ENCODE measurements at regions not wholly inside any gene's neighbourhood (a gene's known extent, or its start where the extent isn't known, plus 50 kb on each side); places are given as distances from the start of the nearest gene placed in this dataset.
"Not testable (repeated sequence)": the region's sequence is repeated elsewhere in the genome, so short reads cannot be mapped to it uniquely, and the experiment has no call there.

DNA sequence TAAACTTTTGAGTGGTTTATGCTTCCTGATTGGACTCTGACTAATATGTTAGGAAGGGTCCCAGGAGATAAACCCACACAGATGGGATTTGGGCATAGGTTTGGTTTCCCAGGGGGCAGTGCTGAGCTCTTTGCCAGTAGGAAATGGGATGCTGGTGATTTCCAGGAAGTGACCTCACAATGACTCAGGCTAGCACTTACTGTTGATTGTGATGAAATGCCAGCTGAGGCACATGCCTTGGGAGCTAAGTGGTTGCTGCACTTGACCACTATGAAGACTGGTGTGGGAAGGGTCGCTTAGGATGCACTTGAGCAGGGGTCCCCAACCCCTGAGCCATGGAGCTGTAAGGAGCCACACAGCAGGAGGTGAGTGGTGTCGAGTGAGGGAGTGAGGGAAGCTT lies 55.5 kb upstream of the METTL14 start:
- H2AFZ ChIP-seq (ENCODE audit: low read depth, low read length); H3K4me1 ChIP-seq (ENCODE audit: insufficient read depth, low read length); H3K9ac ChIP-seq (ENCODE audit: low read depth, low read length); H3K9me3 ChIP-seq (ENCODE audit: insufficient read depth, low read length, severe bottlenecking); H3K36me3 ChIP-seq (ENCODE audit: insufficient read depth, low read length); H3K79me2 ChIP-seq (ENCODE audit: insufficient read depth, low read length); ATAC-seq (ENCODE audit: insufficient read depth, low read depth); H4K20me1 ChIP-seq (ENCODE audit: insufficient read depth, low read length); H3K27me3 ChIP-seq (ENCODE audit: insufficient read depth, low read length, poor library complexity); H3K4me2 ChIP-seq (ENCODE audit: insufficient read depth, low read length); H3K27ac ChIP-seq (ENCODE audit: low read length); DNase-seq; H3K4me3 ChIP-seq (ENCODE audit: low read depth in 1 of 2, low read length in 2 of 2): not testable (repeated sequence)

- H3K9me3 ChIP-seq (ENCODE audit: insufficient read depth, low read length, severe bottlenecking); H3K4me1 ChIP-seq (ENCODE audit: insufficient read depth, low read length); H3K36me3 ChIP-seq (ENCODE audit: insufficient read depth, low read length); H3K79me2 ChIP-seq (ENCODE audit: insufficient read depth, low read length); H3K27ac ChIP-seq (ENCODE audit: low read length); H2AFZ ChIP-seq (ENCODE audit: low read depth, low read length); H3K27me3 ChIP-seq (ENCODE audit: insufficient read depth, low read length, poor library complexity); H3K4me3 ChIP-seq (ENCODE audit: low read depth in 1 of 2, low read length in 2 of 2); DNase-seq; ATAC-seq (ENCODE audit: insufficient read depth, low read depth); H4K20me1 ChIP-seq (ENCODE audit: insufficient read depth, low read length); H3K9ac ChIP-seq (ENCODE audit: low read depth, low read length); H3K4me2 ChIP-seq (ENCODE audit: insufficient read depth, low read length): not testable (repeated sequence)
Observed at GRCh38 chr4:118630897-118631296, 54.3 kb upstream of the METTL14 start.

DNA sequence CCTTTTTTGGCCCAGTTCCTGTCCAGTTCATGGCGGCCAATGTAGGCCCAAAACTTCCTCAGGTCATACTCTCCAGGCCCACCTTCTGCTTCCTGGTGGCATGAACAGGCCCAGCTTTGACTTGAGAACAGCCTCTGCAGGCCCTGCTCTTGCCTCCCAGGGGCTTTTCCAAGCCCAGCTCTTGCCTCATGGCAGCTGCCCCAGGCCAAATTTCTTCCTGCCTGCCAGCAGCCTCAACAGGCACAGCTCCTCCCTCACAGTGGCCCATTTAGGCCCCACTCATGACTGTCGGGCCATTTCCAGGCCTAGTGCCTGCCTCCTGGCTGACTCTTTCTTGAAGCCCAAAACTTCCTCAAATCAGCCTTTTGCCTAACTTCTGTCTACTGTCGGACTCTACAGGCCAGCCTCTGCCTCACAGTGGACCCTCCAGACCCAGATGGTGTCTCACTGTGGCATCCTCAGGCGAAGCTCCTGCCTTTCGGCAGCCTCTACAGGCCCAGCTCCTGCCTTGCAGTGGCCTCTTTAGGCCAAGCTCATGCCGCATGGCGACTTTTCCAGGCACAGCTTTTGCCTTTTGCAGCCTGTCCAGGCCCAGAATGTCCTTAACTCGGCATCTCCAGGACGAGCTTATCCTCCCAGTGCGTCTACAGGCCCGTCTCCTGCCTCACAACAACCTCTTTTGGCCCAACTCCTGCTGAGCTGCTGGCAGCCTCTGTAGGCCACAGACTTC lies 53.7 kb upstream of the METTL14 start:
- DNase-seq; H3K27me3 ChIP-seq (ENCODE audit: insufficient read depth, low read length, poor library complexity); H3K4me2 ChIP-seq (ENCODE audit: insufficient read depth, low read length); H4K20me1 ChIP-seq (ENCODE audit: insufficient read depth, low read length); H3K9me3 ChIP-seq (ENCODE audit: insufficient read depth, low read length, severe bottlenecking); H3K79me2 ChIP-seq (ENCODE audit: insufficient read depth, low read length); H3K36me3 ChIP-seq (ENCODE audit: insufficient read depth, low read length); H3K4me3 ChIP-seq (ENCODE audit: low read depth in 1 of 2, low read length in 2 of 2); H3K9ac ChIP-seq (ENCODE audit: low read depth, low read length); H3K27ac ChIP-seq (ENCODE audit: low read length); ATAC-seq (ENCODE audit: insufficient read depth, low read depth); H3K4me1 ChIP-seq (ENCODE audit: insufficient read depth, low read length); H2AFZ ChIP-seq (ENCODE audit: low read depth, low read length): not testable (repeated sequence)

GRCh38 chr4:118633476-118633875 lies 51.7 kb upstream of the METTL14 start:
- DNase-seq; ATAC-seq (ENCODE audit: insufficient read depth, low read depth); H3K9ac ChIP-seq (ENCODE audit: low read depth, low read length); H4K20me1 ChIP-seq (ENCODE audit: insufficient read depth, low read length); H3K4me1 ChIP-seq (ENCODE audit: insufficient read depth, low read length); H3K4me3 ChIP-seq (ENCODE audit: low read depth in 1 of 2, low read length in 2 of 2); H3K9me3 ChIP-seq (ENCODE audit: insufficient read depth, low read length, severe bottlenecking); H3K36me3 ChIP-seq (ENCODE audit: insufficient read depth, low read length); H3K27me3 ChIP-seq (ENCODE audit: insufficient read depth, low read length, poor library complexity); H3K27ac ChIP-seq (ENCODE audit: low read length); H3K4me2 ChIP-seq (ENCODE audit: insufficient read depth, low read length); H2AFZ ChIP-seq (ENCODE audit: low read depth, low read length); H3K79me2 ChIP-seq (ENCODE audit: insufficient read depth, low read length): not testable (repeated sequence)

DNA sequence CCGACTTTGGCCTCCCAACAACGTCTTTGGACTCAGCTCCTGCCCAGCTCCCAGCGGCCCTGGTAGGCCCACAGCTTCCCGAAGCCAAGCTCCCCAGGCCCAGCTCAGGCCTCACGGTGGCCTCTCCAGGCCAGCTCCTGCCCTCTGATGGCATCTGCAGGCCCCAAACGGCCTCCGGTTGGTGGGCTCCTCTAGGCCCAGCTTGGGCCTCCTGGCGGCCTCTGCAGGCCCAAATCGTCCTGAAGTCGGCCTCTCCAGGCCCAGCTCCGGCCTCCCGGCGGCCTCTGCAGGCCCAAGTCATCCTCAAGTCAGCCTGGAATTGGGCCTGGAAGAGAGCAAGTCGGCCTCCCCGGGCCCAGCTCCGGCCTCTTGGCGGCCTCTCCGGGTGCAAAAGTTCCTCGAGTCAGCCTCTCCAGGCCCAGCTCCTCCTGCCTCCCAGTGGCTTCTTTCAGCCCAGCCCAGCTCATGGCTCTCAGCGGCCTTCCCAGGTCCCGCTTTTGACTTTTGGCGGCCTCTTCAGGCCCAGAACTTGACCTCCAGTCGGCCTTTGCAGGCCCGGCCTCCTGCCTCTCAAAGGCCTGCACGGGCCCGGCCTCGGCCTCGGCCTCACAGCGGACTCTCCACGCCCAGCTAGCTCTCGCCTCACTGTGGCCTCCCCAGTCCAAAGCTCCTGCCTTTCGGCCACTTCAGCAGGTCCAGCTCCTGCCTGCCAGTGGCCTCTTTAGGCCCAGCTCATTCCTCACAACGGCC lies 50.9 kb upstream of the METTL14 start:
- not testable (repeated sequence) for H3K9ac ChIP-seq (ENCODE audit: low read depth, low read length); H3K4me3 ChIP-seq (ENCODE audit: low read depth in 1 of 2, low read length in 2 of 2); ATAC-seq (ENCODE audit: insufficient read depth, low read depth); H3K79me2 ChIP-seq (ENCODE audit: insufficient read depth, low read length); H4K20me1 ChIP-seq (ENCODE audit: insufficient read depth, low read length); H2AFZ ChIP-seq (ENCODE audit: low read depth, low read length); H3K9me3 ChIP-seq (ENCODE audit: insufficient read depth, low read length, severe bottlenecking); H3K36me3 ChIP-seq (ENCODE audit: insufficient read depth, low read length); H3K27ac ChIP-seq (ENCODE audit: low read length); H3K27me3 ChIP-seq (ENCODE audit: insufficient read depth, low read length, poor library complexity); H3K4me2 ChIP-seq (ENCODE audit: insufficient read depth, low read length); H3K4me1 ChIP-seq (ENCODE audit: insufficient read depth, low read length); DNase-seq
